ENCODE measurements at regions not wholly inside any gene's neighbourhood (a gene's known extent, or its start where the extent isn't known, plus 50 kb on each side); places are given as distances from the start of the nearest gene placed in this dataset.

DNA sequence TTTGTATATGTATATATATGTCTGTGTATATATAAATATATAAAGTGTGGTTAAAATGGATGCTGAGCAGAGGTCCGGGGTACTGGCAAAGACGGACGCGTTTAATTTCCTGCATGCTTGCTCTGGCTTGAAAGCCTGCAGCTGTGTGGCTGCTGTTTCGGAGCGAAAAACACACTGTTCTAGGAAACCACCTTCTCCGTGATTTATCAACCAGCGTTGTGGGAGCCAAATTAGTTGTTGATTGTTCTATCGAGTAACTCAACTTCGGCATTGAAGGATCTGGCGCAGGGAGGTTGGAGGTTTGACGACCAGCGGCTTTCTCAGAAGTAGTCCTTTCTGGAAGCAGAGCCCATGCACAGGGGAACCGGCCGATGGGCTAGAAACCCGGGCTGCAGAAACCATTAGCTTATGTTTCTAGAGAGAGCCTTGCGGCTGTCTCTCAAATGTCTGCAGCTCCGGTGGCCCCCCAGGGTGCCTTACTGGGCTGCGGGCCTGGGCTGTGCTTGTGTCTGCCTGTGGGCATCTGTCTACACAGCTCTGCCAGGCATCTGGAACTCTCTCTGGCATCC, 81.8 kb downstream of the EDN3 start:
- TF ChIP-seq, protein P1, sequence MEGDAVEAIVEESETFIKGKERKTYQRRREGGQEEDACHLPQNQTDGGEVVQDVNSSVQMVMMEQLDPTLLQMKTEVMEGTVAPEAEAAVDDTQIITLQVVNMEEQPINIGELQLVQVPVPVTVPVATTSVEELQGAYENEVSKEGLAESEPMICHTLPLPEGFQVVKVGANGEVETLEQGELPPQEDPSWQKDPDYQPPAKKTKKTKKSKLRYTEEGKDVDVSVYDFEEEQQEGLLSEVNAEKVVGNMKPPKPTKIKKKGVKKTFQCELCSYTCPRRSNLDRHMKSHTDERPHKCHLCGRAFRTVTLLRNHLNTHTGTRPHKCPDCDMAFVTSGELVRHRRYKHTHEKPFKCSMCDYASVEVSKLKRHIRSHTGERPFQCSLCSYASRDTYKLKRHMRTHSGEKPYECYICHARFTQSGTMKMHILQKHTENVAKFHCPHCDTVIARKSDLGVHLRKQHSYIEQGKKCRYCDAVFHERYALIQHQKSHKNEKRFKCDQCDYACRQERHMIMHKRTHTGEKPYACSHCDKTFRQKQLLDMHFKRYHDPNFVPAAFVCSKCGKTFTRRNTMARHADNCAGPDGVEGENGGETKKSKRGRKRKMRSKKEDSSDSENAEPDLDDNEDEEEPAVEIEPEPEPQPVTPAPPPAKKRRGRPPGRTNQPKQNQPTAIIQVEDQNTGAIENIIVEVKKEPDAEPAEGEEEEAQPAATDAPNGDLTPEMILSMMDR (IDR thresholded peaks at IDR 0.05 in 8 of 11, conservative IDR thresholded peaks at IDR 0.05 in 3 of 11) = no peak
- TF ChIP-seq POLR2A (IDR thresholded peaks at IDR 0.05) = no peak
- no peak for TF ChIP-seq POLR2AphosphoS5 (IDR thresholded peaks at IDR 0.05)
